COR-L47 (cell line): ENCODE measurements at regions not wholly inside any gene's neighbourhood (a gene's known extent, or its start where the extent isn't known, plus 50 kb on each side); places are given as distances from the start of the nearest gene placed in this dataset.
"Not testable (repeated sequence)": the region's sequence is repeated elsewhere in the genome, so short reads cannot be mapped to it uniquely, and the experiment has no call there.

Source experiments
- DNase-seq: peaks from one replicate; lab custom pipeline; 2025; lab: John Stamatoyannopoulos, UW

GRCh38 chr11:89614428-89614827 lies 95.7 kb upstream of the TRIM77 start:
- peak; percentile 59 for DNase-seq

- DNase-seq: not testable (repeated sequence)
These were observed 94.5 kb upstream of the TRIM77 start for GRCh38 chr11:89615642-89616041.

GRCh38 chr11:89616161-89616560 lies 93.9 kb upstream of the TRIM77 start:
- DNase-seq: not testable (repeated sequence)

- DNase-seq: not testable (repeated sequence)
These were observed 93.0 kb upstream of the TRIM77 start for GRCh38 chr11:89616999-89617602.

- not testable (repeated sequence) for DNase-seq
These were observed 89.4 kb upstream of the TRIM77 start for GRCh38 chr11:89620721-89621120.

GRCh38 chr11:89625171-89625570 lies 84.9 kb upstream of the TRIM77 start:
- DNase-seq: no peak

- DNase-seq: no peak
These were observed 83.7 kb upstream of the TRIM77 start for GRCh38 chr11:89626366-89626765.

GRCh38 chr11:89626881-89627280 lies 83.2 kb upstream of the TRIM77 start:
- not testable (repeated sequence) for DNase-seq

GRCh38 chr11:89633135-89633705 lies 76.9 kb upstream of the TRIM77 start:
- DNase-seq: no peak

GRCh38 chr11:89640777-89641176 lies 69.3 kb upstream of the TRIM77 start:
- DNase-seq: not testable (repeated sequence)

GRCh38 chr11:89648232-89648631 lies 61.9 kb upstream of the TRIM77 start:
- DNase-seq: not testable (repeated sequence)

- not testable (repeated sequence) for DNase-seq
These were observed 61.1 kb upstream of the TRIM77 start for GRCh38 chr11:89648996-89649395.

GRCh38 chr11:89654669-89655068 lies 55.4 kb upstream of the TRIM77 start:
- not testable (repeated sequence) for DNase-seq

GRCh38 chr11:89658767-89659166 lies 51.3 kb upstream of the TRIM77 start:
- DNase-seq: not testable (repeated sequence)

- DNase-seq: not testable (repeated sequence)
These were observed 50.7 kb upstream of the TRIM77 start for GRCh38 chr11:89659414-89659813.

- no peak for DNase-seq
These were observed 49.9 kb upstream of the TRIM77 start for GRCh38 chr11:89660234-89660633.
